C4-2B (cell line): ENCODE measurements at regions not wholly inside any gene's neighbourhood (a gene's known extent, or its start where the extent isn't known, plus 50 kb on each side); places are given as distances from the start of the nearest gene placed in this dataset.

Experiments used
- CTCF ChIP-seq: fragments of 450-650 bp; conservative IDR thresholded peaks from 2 replicates; pipeline ENCODE4 v1.5.1; 2017; ENCODE audit warnings: mild to moderate bottlenecking
- ZFX ChIP-seq: fragments of 450-650 bp; IDR thresholded peaks from 2 replicates; pipeline ENCODE4 v1.6.1; 2017

- no peak for TF ChIP-seq CTCF
- no peak for TF ChIP-seq ZFX
Measured at GRCh38 chr13:54989418-54989817, 1960.8 kb downstream of the OLFM4 start.
